Neural progenitor cell (in vitro differentiated cells): ENCODE measurements at regions not wholly inside any gene's neighbourhood (a gene's known extent, or its start where the extent isn't known, plus 50 kb on each side); places are given as distances from the start of the nearest gene placed in this dataset.

ENCODE experiments used
- CTCF ChIP-seq: fragments of 200-600 bp; sonication (generic); IDR thresholded peaks from 2 replicates; pipeline ENCODE4 v1.5.1; 2017; ENCODE audit warnings: antibody characterized with exemption, mild to moderate bottlenecking
- EZH2 ChIP-seq: fragments of 200-600 bp; sonication (generic); IDR thresholded peaks from 2 replicates; pipeline ENCODE4 v1.6.1; 2017; ENCODE audit warnings: antibody characterized with exemption, mild to moderate bottlenecking, moderate library complexity

- TF ChIP-seq CTCF (no peak), EZH2 (no peak)
Observed at GRCh38 chr2:100192300-100192699, 49.9 kb upstream of the AFF3 start.
